OCI-M1 (cell line): ENCODE measurements at regions not wholly inside any gene's neighbourhood (a gene's known extent, or its start where the extent isn't known, plus 50 kb on each side); places are given as distances from the start of the nearest gene placed in this dataset.
A peak's percentile ranks its signal among the peaks of the same experiment; 100 is the strongest.
"Not testable (repeated sequence)": the region's sequence is repeated elsewhere in the genome, so short reads cannot be mapped to it uniquely, and the experiment has no call there.

ENCODE experiments used
- DNase-seq: peaks from one replicate; lab custom pipeline; 2025; lab: John Stamatoyannopoulos, UW

DNA sequence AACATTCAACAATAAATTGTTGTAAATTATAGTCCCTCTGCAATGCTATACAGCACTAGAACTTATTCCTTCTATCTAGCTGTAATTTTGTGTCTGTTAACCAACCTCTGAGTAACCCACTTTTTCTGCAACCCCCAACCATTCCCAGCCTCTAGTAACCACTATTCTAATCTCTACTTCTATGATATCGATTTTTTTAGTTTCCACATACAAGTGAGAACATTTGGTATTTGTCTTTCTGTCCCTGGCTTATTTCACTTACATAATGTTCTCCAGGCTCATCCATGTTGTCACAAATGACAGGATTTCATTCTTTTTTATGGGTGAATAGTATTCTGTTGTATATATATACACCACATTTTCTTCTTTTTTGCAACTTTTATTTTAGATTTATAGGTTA, 147.6 kb downstream of the MAIP1 start:
- DNase-seq: no peak

DNA sequence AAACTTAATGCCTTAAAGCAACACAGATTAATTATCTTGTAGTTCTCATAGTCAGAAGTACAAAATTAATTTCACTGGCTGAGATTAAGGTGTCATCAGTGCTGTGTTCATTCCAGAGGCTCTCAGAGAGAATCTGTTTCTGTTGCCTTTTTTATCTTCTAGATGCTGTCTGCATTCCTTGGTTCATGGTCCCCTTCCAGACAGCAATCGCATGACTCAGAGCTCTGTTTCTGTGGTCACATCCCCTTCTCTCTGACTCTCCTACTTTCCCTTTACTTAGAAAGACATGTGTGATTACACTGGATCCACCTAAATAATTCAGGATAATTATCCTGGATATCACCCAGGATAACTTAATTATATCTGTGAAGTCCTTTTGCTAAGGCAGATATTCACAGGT, 148.6 kb downstream of the MAIP1 start:
- no peak for DNase-seq

DNA sequence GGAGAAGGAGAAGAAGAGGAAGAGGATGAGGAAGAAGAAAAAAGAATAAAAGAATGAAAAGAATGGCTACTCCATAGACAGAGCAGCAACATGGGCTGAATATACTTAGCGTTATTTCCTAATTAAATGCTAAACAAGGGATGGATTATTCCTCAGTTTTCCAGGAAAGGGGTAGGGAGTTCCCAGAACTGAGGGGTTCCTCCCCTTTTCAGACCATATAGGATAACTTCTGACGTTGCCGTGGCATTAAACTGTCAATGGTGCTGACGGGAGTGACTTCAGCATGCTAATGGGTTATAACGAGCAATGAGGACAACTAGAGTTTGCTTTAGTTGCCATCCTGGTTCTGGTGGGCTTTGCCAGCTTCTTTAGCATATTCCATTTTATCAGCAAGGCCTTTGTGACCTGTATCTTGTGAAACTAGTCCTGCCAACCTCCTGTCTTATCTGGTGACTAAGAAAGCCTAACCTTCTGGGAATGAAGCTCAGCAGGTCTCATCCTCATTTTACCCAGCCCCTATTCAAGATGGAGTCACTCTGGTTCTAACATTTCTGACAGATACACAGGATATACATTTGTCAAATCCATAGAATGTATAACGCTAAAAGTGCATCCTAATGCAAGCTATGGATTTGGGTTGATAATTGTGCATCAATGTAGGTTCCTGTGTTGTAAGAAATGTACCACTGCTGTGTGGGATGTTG, 152.3 kb downstream of the MAIP1 start:
- peak; percentile 53 for DNase-seq

DNA sequence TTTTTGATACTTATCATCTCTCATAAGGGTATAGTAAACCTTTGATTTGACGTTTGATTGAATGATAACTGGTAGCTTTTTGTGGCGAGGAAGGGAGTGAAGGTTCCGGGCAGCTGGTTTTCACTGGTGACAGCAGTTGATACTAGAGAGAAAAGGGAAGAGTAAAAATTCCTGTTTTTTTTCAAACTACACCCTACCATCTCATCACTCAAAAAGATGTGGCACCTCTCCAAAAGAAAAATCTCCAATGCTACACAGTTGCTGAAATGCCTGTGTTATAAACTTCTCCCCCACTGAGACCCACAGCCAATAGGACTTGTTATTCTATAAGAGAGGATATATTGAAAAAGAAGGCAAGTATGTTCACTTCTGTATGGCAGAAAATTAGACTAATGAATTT, 154.0 kb downstream of the MAIP1 start:
- DNase-seq: no peak

DNA sequence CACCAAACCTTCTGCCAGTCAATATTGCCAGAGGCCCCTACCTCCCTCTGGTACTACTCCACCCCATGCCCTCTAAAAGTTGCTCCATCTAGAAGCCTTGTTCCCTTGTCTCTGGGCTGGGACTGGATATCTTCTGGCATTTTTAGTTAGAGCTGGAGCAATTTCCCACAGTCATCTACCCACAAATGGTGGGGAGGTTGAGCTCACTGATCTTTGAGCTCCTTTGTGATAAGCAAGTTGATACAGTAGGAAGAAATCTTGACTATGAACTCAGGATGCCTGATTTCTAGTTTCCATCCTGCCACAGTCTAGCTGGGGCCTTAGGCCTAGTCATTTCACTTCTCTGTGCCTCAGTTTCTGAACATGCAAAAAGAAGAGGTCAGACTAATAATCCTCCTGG, 155.0 kb downstream of the MAIP1 start:
- no peak for DNase-seq

DNA sequence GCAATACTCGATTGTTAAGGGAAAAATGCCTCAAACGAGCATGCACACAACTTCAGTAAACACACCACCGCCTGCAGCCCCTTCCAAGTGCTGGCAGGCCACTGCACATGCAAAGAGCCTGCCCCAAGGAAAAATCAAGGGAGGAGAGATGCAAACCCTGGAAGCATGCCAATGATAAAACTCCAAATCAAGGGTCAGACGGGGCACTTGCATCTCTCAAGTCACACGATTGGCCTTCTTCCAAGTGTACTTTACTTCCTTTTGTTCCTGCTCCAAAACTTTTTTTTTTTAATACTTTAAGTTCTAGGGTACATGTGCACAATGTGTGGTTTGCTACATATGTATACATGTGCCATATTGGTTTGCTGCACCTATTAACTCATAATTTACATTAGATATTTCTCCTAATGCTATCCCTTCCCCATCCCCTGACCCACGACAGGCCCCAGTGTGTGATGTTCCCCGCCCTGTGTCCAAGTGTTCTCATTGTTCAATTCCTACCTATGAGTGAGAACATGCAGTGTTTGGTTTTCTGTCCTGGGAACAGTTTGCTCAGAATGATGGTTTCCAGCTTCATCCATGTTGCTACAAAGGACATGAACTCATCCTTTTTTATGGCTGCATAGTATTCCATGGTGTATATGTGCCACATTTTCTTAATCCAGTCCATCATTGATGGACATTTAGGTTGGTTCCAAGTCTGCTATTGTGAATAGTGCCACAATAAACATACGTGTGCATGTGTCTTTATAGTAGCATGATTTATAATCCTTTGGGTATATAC, 157.8 kb downstream of the MAIP1 start:
- not testable (repeated sequence) for DNase-seq

DNA sequence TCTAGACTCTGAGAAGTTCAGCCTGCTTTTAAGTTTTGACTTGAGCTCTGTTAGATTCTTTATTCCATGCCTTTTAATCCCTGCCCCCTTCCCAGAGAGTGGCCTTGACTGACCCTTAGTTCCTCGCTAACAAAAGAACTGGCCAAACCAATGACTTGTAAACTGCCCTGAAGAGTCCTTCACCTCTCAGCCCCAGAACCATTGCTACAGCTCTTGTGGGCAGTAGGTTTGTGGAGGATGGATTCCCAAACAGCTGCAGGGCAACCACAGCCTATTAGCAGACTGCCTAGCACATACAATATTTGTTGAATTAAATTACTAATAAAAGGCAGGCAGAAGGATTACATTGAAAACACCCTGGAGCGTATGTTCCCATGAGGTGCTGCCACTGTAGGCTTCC, 163.9 kb downstream of the MAIP1 start:
- DNase-seq: no peak

DNA sequence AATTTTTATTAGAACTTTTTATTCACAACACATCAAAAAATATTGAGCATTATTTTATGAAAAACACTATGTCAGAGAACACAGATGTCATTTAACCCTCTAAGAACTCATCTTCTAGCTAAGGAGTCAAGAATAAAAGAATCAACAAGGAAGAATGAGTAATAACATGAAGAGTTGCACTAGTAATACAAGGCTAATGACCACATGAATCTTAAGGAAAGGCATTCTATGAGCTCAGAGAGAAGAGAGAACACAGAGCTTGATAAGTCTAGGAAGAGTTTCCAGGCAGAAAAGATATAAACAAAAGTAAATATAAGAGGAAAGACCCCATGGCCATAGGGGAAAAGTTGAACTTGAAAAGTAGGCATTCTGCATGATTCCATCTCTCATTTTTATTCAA, 166.5 kb downstream of the MAIP1 start:
- no peak for DNase-seq

DNA sequence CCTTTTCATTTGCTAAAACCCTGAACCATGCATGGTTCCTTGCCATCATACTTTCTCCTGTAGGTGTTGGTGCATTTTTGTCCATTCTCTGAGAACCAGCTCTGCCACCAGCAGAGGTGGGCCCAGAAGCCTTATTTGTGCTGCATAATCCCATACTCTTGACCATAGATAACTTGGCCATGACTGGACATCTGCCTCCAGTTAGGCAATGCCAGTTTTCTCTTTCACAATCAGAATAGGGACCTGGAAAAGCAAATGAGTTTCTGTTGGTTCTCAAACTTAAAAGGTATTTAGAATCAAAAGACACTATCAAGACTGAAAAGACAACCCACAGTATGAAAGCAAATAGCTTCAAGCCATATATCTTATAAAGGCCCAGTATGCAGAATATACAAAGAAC, 167.3 kb downstream of the MAIP1 start:
- DNase-seq: no peak

DNA sequence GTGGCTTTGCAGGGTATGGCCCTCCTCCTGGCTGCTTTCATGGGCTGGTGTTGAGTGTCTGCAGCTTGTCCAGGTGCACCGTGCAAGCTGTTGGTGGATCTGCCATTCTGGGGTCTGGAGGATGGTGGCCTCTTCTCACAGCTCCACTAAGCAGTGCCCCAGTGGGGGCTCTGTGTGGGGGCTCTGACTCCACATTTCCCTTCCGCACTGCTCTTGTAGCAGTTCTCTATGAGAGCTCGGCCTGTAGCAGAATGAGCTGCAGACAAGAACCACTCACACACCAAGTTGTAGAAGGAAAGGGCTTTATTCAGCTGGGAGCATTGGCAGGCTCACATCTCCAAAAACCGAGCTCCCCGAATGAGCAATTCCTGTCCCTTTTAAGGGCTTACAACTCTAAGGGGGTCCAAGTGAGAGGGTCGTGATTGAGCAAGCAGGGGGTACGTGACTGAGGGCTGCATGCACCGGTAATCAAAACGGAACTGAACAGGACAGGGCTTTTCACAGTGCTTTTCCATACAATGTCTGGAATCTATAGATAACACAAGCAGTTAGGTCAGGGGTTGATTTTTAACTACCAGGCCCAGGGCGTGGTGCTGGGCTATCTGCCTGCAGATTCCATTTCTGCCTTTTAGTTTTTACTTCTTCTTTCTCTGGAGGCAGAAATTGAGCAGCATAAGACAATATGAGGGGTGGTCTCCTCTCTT, 169.4 kb downstream of the MAIP1 start:
- peak; percentile 90 for DNase-seq

DNA sequence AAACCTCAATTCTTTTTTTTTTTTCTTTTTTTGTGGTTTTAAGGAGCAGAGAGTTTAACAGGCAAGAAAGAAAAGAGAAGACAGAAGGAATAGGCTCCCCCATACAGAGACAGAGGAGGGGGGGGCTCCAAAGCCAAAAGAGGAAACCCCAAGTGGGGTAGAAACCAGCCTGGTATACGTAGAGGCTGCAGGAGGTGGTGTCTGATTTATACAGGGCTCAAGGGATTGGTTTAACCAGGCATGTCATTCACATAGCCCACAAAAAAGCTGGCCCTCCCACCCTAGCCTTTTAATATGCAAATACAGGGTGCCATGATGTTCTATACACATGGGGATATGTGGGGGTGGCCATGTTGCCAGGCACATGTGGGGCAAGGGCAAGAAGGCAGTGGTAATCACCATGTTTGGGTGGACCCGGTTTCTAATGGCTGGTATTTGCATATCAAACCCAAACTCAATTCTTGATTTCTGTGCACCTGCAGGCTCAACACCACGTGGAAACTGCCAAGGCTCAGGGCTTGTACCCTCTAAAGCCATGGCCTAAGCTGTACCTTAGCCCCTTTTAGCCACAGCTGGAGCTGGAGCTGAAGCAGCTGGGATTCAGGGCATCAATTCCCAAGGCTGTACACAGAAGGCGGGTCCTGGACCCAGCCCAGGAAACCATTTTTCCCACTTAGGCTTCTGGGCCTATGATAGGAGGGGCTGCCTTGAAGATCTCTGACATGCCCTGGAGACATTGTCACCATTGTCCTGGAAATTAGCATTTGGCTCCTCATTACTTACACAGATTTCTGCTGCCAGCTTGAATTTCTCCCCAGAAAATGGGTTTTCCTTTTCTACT, 170.3 kb downstream of the MAIP1 start:
- peak; percentile 90 for DNase-seq

DNA sequence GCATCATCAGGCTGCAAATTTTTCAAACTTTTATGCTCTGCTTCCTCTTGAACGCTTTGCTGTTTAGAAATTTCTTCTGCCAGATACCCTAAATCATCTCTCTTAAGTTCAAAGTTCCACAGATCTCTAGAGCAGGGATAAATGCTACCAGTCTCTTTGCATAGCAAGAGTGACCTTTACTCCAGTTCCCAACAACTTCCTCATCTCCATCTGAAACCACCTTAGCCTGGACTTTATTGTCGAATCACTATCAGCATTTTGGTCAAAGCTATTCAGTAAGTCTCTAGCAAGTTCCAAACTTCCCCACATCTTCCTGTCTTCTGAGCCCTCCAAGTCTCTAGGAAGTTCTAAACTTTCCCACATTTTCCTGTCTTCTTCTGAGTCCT, 170.9 kb downstream of the MAIP1 start:
- DNase-seq: peak; percentile 73

DNA sequence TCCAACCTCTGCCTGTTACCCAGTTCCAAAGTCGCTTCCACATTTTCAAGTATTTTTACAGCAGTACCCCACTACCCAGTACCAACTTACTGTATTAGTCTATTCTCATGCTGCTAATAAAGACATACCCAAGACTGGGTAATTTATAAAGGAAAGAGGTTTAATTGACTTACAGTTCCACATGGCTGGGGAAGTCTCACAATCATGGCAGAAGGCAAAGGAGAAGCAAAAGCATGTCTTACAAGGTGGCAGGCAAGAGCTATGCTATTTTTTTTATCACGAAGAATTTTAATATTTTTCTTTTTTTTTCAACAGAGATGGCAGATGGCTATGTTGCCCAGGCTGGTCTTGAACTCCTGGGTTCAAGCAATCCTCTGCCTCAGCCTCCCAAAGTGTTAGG, 171.3 kb downstream of the MAIP1 start:
- not testable (repeated sequence) for DNase-seq

DNA sequence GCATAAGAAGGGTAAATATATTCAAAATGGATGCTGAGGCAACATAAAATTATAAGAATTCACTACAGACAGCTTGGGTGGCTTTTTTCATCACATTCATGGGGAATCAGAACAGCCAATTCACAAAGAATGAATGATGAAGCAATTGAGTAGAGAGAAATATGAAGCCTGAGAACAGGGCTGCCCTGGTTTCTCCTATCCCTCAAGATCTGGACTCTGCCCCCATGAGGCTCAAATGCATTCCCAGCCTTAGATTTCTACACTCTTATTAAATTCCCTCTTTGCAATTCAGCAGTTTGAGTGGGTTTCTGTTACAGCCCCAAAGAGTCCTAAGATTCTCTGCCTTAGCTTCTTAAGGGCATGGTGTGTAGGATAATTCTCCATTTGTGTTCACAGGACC, 172.5 kb downstream of the MAIP1 start:
- no peak for DNase-seq

DNA sequence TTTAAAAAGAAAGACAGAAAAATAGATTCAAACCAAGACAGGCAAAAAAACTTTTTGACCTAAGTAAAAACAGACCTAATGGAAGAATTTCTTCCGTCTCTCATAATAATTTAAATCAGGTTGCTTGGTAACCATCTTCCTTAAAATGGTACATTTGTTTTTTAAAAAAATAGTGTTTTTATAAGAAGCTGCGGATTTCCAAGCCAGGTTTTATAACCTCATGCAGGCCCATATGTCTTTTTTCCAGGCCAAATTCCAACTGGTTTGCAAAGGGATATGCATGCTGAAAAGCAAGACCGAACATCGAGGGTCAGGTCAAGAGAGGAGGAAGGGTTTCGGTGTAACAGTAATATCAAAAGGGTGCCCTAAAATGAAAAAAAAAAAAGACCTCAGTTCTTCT, 172.9 kb downstream of the MAIP1 start:
- DNase-seq: no peak

DNA sequence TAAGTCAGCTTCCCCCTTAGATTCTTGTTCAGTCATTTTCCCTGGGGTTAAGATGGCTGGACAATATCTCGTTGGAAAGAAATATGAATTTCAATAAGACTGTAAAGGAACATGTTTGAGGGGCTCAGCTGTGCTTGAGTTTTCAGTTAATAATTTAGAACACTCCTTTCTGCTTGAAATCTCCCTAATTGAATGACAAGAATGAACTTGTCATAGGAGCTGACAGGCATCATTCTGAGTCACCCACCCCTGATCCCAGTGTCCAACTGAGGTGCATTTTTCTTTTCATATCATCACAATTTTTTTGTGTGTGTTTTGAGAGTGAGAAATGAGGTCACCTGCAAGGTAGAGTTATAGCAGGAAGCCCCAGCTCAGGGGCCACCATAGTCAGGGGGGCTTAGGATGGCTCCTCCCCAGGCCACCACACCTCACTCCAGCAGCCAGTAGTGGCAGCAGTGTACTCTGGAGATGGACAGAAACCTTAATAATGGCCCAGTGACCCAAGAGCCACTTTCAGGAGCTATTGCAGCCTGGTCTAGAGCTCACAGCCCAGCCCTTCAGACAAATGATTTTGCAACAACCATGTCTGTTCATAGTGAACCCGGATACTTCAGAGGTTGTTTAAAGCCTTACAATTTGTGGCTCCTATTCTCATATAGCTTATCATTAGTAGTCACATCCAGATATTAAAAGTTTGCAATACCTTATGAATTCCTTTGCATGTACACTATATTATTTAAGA, 174.5 kb downstream of the MAIP1 start:
- DNase-seq: no peak

DNA sequence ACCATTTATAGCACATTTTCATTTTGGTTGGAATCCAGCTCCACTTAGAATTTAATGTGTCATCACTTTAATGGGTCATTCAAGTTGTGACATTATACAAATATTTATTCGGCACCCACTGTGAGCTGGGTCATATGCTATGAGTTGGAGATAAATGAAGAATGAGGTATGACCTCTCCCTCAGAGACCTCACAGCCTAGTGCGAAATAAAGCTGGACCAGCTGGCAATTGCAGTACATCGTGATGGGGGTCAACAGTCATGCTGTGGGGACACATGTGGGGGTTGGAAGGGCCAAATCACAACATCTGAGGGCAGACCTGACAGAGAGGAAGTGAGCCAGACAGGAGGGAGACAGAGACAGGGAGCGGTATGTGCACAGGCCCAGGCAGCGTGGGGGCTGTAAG, 175.4 kb downstream of the MAIP1 start:
- no peak for DNase-seq

DNA sequence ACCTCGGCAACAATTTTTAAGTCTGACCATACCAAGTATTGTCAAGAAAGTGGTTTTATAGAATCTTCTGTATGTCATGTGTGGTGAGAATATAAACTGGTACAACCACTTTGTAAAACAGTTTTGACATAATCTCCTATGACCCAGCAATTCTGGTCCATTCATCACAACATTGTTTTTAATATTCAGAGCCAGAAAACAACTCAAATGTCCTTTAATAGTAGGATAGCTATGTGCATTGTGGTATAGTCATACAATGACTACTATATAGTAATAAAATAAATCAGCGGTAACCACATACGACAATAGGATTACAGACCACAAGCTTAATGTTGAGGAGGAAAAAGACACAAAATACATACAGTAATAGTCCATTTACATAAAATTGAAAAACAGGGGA, 175.2 kb upstream of the SPATS2L start:
- DNase-seq: no peak

DNA sequence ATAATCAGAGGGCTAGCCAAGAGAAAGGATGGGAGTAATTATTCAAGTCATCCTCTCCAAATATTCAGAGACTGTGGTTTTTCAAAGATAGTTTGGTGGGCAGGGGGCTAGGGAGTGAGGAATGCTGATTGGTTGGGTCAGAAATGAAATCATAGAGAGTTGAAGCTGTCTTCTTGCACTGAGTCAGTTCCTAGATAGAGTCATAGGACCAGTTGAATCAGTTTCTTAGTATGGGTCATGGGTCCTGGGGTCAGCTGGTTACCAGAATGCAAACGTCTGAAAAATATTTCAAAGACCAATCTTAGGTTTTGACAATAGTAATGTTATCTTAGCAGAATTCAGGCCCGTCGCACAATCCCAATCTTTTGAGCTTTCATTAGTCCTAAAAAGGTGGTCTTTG, 171.4 kb upstream of the SPATS2L start:
- no peak for DNase-seq

DNA sequence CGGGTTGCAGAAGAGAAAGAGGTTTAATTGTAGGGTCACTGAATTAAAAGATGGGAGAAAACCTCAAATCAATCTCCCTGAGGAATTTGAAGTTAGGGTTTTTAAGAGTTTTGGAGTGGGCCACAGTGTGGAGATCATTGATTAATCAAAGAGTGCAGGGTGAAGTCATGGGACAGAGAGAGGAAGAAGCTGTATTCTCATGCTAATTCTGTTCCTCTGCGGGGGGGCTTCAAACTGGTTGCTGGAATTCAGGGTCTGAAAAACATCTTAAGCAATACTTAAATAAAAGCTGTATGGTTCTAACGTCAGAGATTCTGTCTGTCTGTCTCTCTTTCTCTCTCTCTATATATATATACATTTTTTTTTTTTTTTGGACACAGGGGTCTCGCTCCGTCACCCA, 169.8 kb upstream of the SPATS2L start:
- no peak for DNase-seq

DNA sequence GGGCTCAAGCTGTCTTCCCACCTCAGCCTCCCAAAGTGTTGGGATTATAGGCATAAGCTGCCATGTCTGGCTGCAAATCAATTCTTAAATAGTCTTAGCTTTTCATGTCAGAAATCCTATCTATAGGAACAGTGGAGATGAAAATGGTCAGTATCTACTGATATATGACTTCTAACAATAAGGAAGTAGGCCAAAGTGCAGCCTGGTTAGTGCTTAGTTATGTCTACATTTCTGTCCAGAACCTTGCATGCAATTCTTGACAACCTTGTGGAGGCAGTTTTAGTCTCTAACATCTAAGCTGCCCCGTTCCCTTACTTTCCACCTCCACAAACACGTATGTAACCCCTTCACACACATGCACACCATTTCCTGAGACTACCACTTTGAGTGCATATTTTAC, 169.2 kb upstream of the SPATS2L start:
- DNase-seq: no peak

DNA sequence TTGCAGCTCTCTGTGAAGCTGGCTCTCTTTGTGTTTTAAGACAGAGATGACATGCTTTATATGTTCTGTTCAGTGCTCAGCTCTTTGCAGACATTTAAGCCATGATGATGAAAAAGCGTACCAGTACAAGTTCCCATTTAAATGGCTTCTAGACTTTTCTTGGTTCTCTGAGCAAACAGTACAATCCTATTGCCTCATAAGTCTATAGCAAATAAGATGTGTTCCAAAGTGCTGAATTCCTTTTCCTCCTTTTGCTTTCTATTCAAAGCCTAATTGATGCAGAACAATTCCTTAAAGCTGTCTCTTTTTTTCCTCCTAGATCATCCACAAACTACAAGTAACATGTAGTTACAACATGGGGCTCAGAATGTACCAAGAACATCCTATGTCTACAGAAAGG, 168.8 kb upstream of the SPATS2L start:
- no peak for DNase-seq
